ENCODE measurements at regions not wholly inside any gene's neighbourhood (a gene's known extent, or its start where the extent isn't known, plus 50 kb on each side); places are given as distances from the start of the nearest gene placed in this dataset.

DNA sequence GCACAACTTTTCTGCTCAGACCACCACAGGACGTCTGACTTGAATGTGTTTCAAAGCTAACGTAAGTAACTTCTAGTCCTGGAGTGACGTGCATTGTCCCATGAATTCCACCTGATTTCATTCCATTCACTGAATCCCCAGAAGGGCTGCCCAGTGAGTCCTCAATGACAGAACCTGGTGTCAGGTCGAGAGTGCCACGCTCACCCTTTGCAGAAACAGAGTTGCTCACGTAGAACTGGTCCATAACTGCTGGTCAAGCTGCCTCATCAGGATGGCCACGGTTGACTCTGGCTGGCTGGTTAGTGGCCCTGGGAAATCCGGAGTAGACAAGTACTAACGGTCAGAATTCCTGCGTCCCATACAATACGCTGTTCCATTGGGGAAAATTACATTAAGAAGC, 50.6 kb upstream of the UBE3C start:
- no peaks in the 10 kb centered on the region for H3K4me1 ChIP-seq (ENCODE audit: insufficient read depth, low read length)
- no peaks in the 10 kb centered on the region for H3K79me2 ChIP-seq (ENCODE audit: insufficient read depth, low read length)
- no peak overlapping the region for H3K4me2 ChIP-seq (ENCODE audit: insufficient read depth, low read length)
- H3K4me3 ChIP-seq (ENCODE audit: insufficient read depth, low read length) = no peak overlapping the region
- no peaks in the 10 kb centered on the region for H3K36me3 ChIP-seq (ENCODE audit: insufficient read depth, low read length)
- TF ChIP-seq CTCF (IDR thresholded peaks at IDR 0.05; ENCODE audit: extremely low read depth, low read depth, low read length) = no peak
- no peak for DNase-seq (ENCODE audit: insufficient read length, low spot score, missing footprints)
- H3K27ac ChIP-seq (ENCODE audit: low read depth, low read length) = no peak overlapping the region
- H4K20me1 ChIP-seq (ENCODE audit: insufficient read depth, low read length) = no peaks in the 10 kb centered on the region
- H2AFZ ChIP-seq (ENCODE audit: low read length) = no peak overlapping the region
- no peaks in the 10 kb centered on the region for H3K9me3 ChIP-seq (ENCODE audit: low read depth, low read length)
- peaks cover 6% of the 10 kb centered on the region for H3K27me3 ChIP-seq (ENCODE audit: insufficient read depth, low read length)

Measured in osteoblast (primary cell).